Daoy (cell line): ENCODE measurements at regions not wholly inside any gene's neighbourhood (a gene's known extent, or its start where the extent isn't known, plus 50 kb on each side); places are given as distances from the start of the nearest gene placed in this dataset.
"Not testable (repeated sequence)": the region's sequence is repeated elsewhere in the genome, so short reads cannot be mapped to it uniquely, and the experiment has no call there.

ENCODE experiments used
- DNase-seq: peaks from one replicate; pipeline ENCODE4 v3.0.0-alpha.2; 2015; ENCODE audit warnings: low read depth

DNA sequence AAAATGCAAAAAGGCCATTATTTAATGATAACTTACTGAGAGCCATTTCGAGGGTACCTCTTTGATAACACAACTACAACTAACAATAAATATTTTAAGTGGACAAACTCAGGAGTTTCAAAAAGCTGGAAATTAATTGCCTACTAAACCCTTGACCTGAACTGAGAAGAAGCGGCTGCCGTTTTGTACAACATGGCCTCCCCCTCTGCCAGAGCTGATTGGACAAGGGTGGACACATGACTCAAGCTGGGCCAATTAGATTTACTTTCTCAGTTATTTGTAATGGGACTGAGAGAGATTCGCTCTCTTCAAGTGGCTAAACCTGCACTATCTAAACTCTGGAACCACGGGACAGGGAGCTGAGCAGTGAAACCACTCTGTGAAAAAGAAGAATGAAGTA lies 135.9 kb upstream of the SERPINE2 start:
- DNase-seq, result peak; percentile 10

DNA sequence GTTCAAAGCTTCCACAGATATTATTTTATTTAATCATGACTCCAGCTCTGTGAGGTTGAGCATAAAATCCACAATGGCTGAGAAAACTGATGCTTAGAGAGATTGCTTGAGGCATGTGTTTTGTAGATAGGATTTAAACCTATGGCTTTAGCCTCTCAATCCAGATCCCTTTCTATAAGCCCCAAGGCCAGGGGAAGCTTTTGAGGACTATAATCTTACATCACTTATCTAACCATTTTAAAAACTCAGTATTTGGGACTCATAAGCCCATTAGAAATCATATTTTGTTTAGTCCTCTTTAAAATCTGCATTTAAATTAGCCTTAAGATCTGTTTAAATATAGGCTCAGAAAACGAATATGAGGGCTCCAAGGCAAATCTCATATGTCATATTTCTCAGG lies 135.4 kb upstream of the SERPINE2 start:
- no peak for DNase-seq

DNA sequence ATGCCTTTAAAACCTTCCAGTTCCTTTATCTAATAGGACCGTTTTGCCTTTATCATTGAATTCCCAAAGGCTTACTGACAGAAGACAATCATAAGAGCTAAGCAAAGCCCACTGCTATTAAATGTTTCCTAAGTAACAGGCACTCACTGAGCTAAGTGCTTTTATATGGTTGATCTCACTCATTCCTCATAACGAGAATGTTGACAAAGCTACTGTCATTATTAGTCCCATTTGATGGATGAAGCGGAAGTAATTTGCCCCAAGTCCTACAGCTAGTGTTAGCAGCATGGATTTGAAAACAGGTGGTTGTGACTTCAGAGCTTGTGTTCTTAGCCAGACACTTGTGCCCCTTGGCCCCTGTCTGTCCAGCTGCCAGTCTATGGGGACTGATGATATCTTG lies 134.8 kb upstream of the SERPINE2 start:
- DNase-seq, result no peak

DNA sequence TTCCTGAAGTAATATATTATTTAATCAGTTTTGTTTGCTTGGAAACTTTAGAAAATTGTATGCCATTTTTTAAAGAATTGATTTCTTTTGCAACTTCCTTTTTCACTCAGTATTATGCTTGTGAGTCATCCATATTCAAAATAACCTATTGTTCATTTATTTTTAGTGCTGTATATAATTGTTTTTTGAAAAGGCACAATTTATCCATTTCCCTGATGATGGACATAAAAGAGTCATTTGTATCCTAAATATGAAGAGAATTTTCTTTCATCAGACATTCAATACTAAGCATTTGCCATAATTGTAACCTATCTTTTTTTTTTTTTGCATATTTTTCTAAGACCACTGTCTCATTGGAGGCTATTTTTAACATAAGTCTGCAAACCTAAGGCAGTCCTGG lies 134.1 kb upstream of the SERPINE2 start:
- no peak for DNase-seq

DNA sequence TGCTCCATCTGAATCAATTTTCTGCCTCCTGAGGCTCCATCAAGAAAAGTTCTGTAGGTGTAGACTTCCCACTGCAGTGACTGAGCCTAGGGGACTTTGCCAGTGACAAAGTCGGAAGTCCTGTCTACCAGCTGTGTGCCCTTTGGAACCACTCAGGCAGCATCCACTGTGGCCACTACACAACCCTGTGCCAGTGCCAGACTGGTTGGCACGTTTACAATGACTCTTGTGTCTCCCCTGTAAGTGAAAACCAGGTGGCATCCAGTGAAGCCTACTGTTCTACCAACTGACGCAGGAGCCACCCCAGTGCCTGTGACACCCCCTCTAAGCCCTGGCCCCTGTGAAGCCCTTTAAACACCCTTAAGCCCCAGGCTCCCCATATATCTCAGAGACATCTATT lies 132.1 kb upstream of the SERPINE2 start:
- DNase-seq, result no peak

DNA sequence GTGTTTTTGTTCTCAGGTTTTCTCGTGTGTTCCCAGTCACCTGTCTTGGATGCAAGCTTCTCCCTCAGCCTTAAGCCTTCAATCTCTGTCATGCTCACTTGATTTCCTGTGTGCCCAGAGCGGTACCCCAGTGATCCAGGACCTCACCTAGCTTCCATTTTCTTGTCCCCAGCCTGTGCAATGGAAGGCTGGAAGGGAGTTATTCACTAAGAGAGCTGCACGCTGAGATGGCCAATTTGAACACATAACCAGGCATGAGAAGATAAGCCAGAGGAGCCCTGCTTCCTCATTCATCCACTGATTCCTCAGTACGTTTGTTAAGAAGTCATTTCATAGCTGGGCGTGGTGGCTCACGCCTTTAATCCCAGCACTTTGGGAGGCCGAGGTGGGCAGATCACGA lies 130.8 kb upstream of the SERPINE2 start:
- DNase-seq, result no peak

DNA sequence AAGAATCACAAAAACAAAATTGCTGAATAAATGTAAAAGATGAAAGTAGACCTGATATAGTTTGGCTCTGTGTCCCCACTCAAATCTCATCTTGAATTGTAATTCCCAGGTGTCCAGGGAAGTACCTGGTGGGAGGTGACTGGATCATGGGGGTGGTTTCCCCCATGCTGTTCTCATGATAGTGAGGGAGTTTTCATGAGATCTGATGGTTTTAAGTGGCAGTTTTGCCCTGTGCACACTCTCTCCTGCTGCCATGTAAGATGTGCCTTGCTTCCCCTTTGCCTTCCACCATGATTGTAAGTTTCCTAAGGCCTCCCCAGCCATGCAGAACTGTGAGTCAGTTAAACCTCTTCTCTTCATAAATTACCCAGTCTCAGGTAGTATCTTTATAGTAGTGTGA lies 128.7 kb upstream of the SERPINE2 start:
- not testable (repeated sequence) for DNase-seq

DNA sequence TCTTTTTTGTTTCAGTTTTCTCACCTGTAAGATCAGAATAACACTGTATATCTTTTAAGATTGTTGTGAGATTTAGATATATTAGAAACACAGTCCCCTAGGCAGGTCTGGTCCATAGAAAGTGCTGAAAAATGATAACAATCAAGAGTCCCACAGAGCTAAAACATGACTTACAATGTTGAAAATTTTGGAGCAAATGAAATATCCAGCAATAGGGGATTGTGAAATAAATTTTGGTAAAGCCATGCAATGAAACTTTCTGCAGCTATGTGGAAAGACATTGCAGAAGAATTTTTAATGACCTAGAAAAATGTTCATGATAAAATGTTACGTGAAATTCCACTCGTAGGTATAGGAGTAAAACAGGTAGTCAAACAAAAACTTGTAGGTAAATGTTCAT lies 127.6 kb upstream of the SERPINE2 start:
- no peak for DNase-seq

DNA sequence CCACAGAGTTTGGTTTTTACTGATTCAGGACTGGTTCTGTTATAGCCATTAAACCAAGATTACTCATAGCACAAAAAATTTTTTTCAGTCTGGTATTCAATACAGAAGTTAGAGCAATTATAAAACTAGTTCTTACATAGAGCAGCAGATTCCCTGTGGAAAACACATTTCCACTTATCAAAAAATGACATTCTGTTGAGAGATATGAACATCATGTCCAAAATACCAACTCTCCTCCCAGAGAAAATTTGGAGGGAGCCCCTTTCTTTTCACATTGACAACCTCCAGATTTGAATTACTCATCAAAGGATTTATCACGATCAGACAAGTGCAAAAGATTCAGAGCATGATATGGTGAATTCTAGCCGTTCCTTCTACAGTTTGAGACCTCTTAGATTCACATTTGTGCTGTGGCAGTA lies 126.8 kb upstream of the SERPINE2 start:
- DNase-seq, result no peak

DNA sequence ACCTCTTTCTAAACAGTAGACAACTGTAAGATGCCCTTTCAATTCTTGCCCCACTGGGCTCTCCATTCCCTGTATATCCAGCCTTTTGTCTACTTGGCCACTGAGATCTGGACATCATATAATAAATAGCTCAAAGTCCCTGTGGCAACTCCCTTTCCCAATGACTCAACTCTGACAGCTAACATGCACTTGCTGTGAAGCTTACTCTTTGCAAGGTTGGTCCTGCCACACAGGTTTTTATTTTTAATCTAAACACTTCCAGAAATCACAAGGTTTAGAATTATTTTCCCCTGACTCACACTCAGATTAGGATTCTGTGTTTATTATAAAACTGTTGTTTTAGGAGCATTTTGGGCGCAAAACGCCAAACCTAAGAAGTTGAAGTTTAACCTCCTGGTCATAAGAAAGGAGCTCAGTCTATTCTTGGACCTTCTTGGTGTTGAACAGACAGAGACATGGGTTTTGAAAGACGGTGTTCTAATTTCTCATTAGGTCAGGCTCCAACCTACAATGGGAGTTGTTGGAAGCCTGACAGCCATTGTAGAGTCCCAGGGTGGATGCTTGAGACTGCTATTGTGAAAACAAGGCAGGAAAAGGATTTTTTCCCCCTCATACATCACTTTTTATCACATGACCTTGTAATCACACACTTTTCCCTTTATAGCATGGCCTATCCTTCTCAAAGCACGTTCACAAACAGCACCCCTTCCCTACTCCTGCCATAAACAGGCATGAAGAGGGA lies 124.7 kb upstream of the SERPINE2 start:
- DNase-seq, result no peak

DNA sequence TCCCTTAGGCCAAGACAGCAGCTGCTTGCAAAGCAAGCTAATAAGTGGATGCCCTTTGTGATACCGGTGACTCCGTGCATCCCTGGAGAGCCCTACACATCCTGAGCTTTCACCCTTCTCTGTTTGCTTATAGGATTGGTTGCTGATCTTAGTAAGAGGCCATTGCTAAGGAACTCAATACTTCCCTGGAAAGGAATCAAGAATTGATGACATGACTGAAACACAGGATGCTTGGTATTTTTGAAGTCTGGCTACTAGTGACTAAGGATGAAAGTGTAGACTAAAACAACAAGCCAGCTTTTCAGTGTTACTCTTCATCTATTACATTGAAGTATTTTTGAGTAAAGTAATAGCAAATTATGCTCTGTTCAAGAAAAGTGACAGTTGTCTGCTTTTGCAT lies 123.0 kb upstream of the SERPINE2 start:
- no peak for DNase-seq

DNA sequence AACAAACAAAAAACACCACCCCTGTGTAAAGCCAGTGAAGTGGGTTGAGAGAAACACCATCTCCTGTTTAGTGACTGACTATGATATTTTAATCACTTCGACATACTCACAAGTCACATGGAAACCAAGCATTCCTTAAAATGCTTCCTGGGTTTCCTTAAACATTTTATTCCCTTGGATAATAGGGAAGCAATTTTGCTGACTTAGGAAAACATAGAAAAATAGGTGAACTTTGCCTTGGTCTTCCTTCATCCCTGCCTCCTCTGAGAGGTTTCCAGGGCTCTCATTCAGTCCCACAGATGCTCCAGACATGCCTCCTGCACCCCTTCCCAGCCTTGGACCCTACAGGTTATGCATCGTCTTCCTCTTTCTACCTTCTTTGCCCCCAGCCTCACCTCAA lies 122.6 kb upstream of the SERPINE2 start:
- no peak for DNase-seq

DNA sequence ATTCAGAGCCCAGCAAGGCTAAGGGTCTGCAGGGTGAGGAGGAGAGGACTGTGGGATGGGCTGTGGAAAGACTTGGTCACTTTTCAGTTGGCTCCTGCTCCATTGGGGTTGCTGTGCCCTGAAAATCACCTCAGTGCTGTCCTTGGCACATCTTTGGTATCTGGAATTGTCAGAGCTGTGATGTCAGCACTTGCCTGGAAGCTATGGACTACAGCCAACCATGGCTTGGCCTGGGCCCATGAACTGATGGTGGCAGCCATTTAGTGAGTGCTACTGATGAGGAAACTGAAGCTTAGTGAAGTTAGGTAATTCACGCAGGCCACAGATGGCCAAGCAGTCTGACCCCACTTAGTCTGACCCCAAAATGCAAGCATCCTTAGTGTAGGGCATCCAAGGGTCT lies 121.8 kb upstream of the SERPINE2 start:
- DNase-seq, result no peak

DNA sequence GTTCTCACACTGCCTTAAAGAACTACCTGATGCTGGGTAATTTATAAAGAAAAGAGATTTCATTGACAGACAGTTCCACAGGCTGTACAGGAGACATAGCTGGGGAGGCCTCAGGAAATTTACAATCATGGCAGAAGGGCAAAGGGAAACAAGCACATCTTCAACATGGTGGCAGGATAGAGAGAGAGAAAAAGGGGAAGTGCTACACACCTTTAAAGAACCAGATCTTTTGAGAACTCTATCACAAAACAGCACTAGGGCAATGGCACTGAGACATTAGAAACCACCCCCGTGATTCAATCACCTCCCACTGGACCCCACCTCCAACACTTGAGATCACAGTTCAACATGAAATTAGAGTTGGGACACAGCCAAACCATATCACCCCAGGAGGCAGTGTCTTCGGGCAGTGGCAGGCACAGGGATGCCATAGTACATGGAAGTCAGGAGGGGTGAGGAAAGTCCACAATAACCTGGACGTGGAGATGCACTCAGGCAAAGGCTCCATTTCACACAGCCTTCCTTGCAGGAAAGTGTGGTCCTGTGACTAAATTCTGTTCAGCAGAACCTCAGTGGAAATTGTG lies 120.4 kb upstream of the SERPINE2 start:
- no peak for DNase-seq

DNA sequence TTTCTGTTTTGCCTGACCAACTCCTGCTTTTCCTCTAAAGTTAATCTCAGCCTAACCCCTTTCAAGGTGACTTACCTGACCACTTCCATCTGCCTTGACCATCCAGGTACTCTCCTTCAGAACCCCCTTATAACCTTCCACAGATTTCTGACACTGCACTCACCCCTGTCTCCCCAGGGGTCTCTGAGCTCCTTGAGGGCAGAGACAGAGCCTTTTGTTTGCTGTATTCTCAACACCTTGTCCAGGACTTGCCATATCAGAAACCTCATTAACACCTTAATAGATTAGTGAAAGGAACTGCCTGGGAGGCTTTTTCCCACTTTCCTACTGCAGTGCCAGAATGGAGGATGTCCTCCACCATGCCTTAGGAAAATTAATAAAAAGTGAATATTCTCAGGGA lies 119.7 kb upstream of the SERPINE2 start:
- DNase-seq, result no peak

DNA sequence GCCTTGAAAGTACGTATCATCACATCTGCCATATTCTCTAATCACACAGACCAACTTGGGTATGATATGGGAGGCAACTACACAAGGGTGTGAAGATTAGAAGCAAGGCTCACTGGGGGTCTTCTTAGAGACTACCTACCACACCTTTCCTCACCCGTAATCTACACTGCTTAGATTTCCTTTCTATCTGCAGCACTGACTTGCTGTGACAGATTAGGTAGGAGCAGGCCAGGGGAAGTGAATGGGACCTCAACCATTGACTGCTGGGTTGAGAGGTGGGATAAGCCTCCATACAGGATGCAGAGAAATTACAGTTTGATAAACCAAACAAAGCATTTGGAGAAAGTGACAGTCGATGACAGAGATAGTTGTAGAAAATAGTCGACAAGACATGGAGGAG lies 119.0 kb upstream of the SERPINE2 start:
- no peak for DNase-seq

DNA sequence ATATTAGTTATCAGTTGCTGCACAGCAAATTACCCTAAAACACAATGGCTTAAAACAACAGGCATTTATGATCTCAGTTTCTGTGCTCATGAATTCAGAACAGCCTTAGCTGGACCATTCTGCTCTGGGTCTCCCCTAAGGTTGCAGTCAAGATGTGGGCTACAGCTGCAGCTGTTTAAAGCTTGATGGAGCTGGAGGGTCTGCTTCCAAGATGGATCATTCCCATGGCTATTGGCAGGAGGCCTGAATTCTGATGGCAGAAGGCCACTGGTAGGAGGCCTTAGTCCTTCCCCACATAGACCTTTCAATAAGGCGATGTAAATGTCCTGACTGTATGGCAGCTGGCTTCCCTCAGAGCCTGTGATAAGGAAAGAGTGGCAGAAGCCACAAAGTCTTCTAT lies 118.6 kb upstream of the SERPINE2 start:
- DNase-seq, result no peak

DNA sequence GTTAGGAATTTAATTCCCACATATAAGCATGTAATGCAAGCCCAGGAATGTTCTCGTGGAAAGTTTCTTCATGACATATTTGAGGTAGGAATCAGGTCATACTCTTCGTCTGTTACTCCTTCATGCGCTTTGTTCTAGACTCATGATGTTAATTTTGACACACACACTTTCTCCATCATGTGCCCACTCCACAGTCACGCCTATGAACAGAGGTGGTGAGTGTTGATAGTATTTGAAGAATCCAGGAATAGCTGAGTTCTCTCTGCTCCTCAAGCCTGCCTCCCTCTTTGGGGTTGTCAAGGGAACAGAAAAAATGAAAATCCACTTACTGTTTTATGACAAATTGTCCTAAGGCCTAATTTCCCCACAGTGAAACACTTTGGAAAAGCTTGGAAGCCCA lies 117.3 kb upstream of the SERPINE2 start:
- DNase-seq, result no peak

DNA sequence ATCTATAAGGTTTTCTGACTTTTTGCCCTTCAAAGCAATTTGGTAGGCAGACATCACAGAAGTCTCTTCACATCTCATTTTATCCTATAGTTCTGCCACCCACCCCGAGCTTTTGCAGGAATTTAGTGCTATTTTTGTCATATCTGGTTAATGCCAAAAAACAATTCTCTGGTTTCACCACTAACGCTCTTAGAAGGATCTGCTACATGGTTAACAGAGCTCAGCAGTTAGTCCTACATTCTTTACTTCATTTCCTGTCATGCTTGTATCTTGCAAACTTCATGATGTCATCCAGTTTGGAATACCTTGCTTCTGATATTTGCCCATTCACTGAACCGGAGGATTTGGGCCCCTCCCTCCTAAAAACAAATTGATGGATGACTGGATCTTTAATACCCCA lies 116.8 kb upstream of the SERPINE2 start:
- no peak for DNase-seq

DNA sequence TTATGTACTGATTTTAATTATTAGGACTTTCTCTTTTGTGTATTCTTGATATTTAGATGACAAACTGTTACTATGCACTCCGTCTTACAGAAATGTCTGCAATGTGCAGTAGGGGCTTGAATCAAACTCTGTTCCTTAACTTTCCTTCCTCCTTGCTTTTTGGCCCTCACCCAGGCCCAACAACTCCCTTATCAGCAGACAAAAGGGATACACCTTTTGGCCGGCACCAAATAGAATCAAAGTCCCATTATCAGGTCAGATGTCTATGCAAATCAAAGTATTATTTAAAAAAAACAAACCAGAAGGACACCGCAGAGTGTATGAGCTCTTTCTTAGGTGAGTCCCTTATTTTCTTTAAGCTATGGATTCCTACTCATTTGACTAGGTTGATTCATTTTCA lies 116.3 kb upstream of the SERPINE2 start:
- no peak for DNase-seq

DNA sequence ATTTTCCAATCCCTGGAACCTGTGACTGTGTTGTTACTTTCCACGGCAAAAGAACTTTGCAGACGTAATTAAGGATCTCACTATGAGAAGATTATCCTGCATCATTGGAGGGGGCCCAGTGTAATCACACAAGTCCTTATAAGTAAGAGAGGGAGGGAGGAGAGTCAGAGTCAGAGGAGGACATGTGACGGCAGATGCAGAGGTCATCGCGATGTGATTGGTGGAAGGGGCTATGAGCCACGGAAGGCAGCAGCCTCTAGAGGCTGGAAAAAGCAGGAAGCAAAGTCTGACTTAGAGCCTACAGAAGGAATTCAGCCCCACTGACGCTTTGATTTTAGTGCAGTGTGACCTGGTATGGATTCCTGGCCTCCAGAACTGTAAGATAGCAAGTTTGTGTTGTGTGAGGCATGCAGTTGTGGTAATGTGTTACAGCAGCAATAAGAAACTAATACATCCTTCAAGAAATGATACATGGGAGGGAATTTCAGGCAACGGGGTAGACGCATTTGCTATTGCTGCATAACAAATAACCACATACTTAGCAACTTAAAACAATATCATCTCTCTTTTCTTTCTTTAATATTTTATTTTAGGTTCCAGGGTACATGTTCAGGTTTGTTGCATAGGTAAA lies 112.7 kb upstream of the SERPINE2 start:
- DNase-seq, result peak; percentile 14

DNA sequence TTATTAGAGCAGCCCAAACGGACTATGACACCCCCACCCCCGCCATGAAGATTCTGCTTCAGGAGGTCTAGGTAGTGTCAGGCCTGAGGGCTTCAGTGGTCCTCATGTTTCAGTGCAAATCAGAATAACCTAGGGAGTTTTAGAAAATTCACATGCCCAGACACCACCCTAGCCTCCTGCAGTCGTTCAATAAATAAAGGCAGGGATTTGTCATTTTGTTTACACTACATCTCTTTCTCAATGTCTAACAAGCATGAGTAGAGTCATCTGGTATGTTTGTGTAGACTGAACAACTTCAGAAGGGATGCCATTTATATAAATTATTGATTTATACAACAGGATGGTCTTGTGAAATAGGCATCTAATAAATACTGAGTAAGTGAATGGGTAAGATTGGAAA lies 112.1 kb upstream of the SERPINE2 start:
- no peak for DNase-seq

DNA sequence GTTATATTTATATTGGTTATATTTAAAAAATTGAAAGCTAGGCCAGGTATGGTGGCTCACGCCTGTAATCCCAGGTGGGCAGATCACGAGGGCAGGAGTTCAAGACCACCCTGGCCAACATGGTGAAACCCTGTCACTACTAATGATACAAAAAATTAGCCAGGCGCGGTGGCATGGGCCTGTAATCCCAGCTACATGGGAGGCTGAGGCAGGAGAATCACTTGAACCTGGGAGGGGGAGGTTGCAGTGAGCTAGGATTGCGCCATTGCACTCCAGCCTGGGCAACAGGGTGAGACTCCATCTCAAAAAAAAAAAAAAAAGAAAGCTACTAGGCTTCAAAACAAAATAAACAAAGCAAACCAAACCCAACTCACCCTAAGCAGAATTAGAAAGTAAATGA lies 109.0 kb upstream of the SERPINE2 start:
- not testable (repeated sequence) for DNase-seq

DNA sequence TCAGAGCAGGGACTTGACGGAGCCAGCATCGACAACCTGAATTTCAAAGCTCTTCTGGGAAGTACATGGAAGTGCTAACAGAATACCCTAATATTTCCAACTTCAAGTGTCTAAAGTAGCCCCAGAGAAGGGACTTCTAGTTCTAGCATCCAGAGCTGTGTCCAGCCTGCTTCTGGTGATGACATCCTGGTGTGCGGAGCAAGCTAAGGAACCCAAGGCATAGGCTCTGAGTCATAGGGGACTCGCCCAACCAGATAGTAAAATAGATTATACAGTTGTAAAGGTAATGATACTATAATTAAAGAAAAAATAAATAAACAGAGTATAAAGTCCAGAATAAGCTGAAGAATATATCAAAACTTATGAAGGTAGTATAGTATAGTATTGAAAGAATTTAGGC lies 108.1 kb upstream of the SERPINE2 start:
- no peak for DNase-seq
